Immature natural killer cell (primary cell): ENCODE measurements at regions not wholly inside any gene's neighbourhood (a gene's known extent, or its start where the extent isn't known, plus 50 kb on each side); places are given as distances from the start of the nearest gene placed in this dataset.

Experiments
- DNase-seq, 3 donors: peaks; one replicate each; pipeline ENCODE4 v3.0.0; 2022; ENCODE audit warnings: mixed read lengths in 1 of 3
- H3K27ac Mint-ChIP-seq, 6 donors: one replicate each; pipeline ENCODE4 v1.8.0; 2020; ENCODE audit warnings: mixed read lengths in 6 of 6, mild to moderate bottlenecking in 5 of 6, inconsistent platforms in 4 of 6, moderate library complexity in 3 of 6
- H3K27me3 Mint-ChIP-seq, 3 donors: one replicate each; pipeline ENCODE4 v1.8.0; 2020 to 2021; ENCODE audit warnings: low read depth in 3 of 3, mild to moderate bottlenecking in 3 of 3, mixed read lengths in 3 of 3, moderate library complexity in 3 of 3, inconsistent platforms in 1 of 3
- H3K36me3 Mint-ChIP-seq, 3 donors: one replicate each; pipeline ENCODE4 v1.8.0; 2020; ENCODE audit warnings: mixed read lengths in 3 of 3, inconsistent platforms in 2 of 3, mild to moderate bottlenecking in 2 of 3
- H3K4me1 Mint-ChIP-seq, 2 donors: one replicate each; pipeline ENCODE4 v1.8.0; 2020; ENCODE audit warnings: inconsistent platforms in 2 of 2, mild to moderate bottlenecking in 2 of 2, mixed read lengths in 2 of 2, moderate library complexity in 1 of 2
- H3K4me3 Mint-ChIP-seq, 5 donors: one replicate each; pipeline ENCODE4 v1.8.0; 2020; ENCODE audit warnings: mild to moderate bottlenecking in 5 of 5, mixed read lengths in 5 of 5, inconsistent platforms in 3 of 5, moderate library complexity in 3 of 5
- H3K9me3 Mint-ChIP-seq, 6 donors: one replicate each; pipeline ENCODE4 v1.8.0; 2020; ENCODE audit warnings: mild to moderate bottlenecking in 6 of 6, mixed read lengths in 6 of 6, inconsistent platforms in 4 of 6, moderate library complexity in 3 of 6

DNA sequence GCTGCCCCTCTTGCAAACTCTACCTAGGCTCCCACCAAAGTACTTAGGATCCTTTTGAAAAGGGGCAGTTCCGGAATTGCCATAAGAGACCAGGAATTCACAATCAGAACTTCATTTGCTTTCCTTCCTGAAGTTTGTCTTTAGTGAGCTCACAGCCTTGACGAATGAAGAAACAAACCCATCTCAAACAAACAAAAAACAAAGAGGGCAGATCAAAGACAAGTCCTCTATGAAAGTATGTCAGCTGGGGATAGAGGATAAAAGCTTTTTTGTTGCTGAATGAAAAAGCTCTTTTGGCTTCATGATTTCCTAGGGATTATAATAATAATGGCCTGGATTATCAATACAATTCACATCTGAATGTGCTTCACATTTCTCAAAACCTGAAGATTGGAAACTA lies 357.9 kb upstream of the DUSP10 start:
- H3K36me3 Mint-ChIP-seq: no peaks in the 10 kb centered on the region
- H3K27ac Mint-ChIP-seq: no peak overlapping the region
- H3K4me3 Mint-ChIP-seq: no peak overlapping the region

DNA sequence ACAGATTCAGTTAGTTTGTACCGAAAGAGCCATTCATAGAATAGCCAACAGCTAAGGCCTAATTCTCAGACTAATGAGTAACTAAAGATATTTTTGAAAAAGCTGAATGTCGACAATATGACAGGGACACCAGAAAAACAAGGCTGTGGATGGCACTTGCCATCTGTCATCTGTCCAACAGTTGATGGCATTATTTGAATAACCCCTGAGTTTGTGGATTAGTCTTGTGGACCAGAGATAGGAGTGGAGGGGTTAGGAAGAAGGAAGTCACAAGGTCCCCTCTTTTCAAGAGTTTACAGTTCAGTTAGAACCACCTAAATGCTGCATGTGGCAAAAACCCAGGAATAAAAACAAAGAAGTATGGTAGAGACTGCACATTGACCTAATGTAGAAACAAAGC lies 356.5 kb upstream of the DUSP10 start:
- no peak overlapping the region for H3K4me3 Mint-ChIP-seq
- H3K9me3 Mint-ChIP-seq: no peaks in the 10 kb centered on the region
- H3K36me3 Mint-ChIP-seq: no peaks in the 10 kb centered on the region
- H3K27me3 Mint-ChIP-seq: peaks cover 2 to 10% (median 5%) of the 10 kb centered on the region in 3 donors
- H3K27ac Mint-ChIP-seq: no peak overlapping the region
- no peaks in the 10 kb centered on the region for H3K4me1 Mint-ChIP-seq
- no peak for DNase-seq

More for the DNA sequence above, 357.9 kb upstream of the DUSP10 start:
- Mint-ChIP-seq H3K27me3 (peaks cover 2 to 10% (median 7%) of the 10 kb centered on the region in 3 donors), H3K4me1 (no peaks in the 10 kb centered on the region), H3K9me3 (no peaks in the 10 kb centered on the region)
- DNase-seq: no peak

DNA sequence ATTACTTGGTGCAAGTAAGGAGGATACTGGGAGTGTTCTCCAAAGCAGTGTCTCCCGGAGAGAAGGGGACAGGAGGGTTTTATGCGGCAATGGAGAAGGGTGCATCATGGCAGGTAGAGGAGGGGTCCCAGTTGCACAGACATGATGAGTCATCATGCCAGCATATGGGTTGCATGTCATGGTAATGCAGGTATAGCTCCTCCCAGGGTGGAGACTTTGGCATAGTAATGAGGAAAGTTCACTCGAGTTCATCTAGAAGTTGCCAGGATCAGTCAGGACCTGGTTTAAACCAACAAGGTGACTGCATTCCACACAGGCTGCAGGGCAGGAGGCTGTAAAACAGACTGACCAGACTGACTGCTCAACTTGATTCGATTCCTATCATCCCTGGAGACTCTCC lies 355.7 kb upstream of the DUSP10 start:
- H3K9me3 Mint-ChIP-seq: no peaks in the 10 kb centered on the region
- no peaks in the 10 kb centered on the region for H3K36me3 Mint-ChIP-seq

DNA sequence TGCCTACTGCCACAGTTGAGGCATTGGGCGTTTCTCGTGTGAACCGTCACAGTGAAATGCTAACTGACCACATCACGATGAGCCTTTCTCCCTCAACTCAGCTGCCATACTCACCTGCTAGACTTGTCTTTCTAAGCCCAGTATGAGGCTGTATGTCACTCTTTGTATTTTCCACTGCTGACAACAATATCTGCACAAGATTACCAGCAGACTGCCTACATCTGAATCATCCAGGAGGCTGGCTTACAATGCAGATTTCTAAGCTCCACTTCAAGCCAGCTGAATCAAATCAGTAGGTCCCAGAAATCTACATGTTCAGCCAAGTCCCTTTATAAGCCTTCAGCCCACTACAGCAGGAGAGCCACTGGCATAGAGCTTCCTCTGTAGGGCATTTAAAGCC lies 355.0 kb upstream of the DUSP10 start:
- no peaks in the 10 kb centered on the region for H3K36me3 Mint-ChIP-seq
- H3K27me3 Mint-ChIP-seq: peaks cover 2 to 8% (median 8%) of the 10 kb centered on the region in 3 donors
- DNase-seq: peak in 1 of 3 donors; percentile 10
- no peaks in the 10 kb centered on the region for H3K9me3 Mint-ChIP-seq
- no peak overlapping the region for H3K4me3 Mint-ChIP-seq
- no peaks in the 10 kb centered on the region for H3K4me1 Mint-ChIP-seq
- no peak overlapping the region for H3K27ac Mint-ChIP-seq

More for the DNA sequence above, 355.7 kb upstream of the DUSP10 start:
- Mint-ChIP-seq H3K27ac (no peak overlapping the region), H3K4me1 (no peaks in the 10 kb centered on the region), H3K27me3 (peaks cover 2 to 13% (median 5%) of the 10 kb centered on the region in 3 donors), H3K4me3 (no peak overlapping the region)
- no peak for DNase-seq

DNA sequence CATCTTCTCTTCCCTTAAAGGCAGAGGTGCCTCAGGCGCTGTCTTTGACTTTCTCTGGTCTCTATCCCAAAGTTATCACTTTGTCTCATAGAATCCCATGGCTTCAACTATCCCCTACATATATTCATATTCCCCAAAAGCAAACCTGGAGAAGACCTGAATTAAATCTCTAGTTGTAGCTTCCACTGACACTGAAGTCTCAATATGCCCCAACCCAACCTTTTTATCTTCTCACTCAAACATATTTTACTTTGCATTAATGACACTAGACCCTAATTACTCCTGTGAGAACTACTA lies 354.5 kb upstream of the DUSP10 start:
- Mint-ChIP-seq H3K27ac (no peak overlapping the region), H3K4me1 (no peaks in the 10 kb centered on the region), H3K36me3 (no peaks in the 10 kb centered on the region), H3K9me3 (no peaks in the 10 kb centered on the region), H3K4me3 (no peak overlapping the region), H3K27me3 (peaks cover 2 to 8% (median 7%) of the 10 kb centered on the region in 3 donors)
- no peak for DNase-seq

DNA sequence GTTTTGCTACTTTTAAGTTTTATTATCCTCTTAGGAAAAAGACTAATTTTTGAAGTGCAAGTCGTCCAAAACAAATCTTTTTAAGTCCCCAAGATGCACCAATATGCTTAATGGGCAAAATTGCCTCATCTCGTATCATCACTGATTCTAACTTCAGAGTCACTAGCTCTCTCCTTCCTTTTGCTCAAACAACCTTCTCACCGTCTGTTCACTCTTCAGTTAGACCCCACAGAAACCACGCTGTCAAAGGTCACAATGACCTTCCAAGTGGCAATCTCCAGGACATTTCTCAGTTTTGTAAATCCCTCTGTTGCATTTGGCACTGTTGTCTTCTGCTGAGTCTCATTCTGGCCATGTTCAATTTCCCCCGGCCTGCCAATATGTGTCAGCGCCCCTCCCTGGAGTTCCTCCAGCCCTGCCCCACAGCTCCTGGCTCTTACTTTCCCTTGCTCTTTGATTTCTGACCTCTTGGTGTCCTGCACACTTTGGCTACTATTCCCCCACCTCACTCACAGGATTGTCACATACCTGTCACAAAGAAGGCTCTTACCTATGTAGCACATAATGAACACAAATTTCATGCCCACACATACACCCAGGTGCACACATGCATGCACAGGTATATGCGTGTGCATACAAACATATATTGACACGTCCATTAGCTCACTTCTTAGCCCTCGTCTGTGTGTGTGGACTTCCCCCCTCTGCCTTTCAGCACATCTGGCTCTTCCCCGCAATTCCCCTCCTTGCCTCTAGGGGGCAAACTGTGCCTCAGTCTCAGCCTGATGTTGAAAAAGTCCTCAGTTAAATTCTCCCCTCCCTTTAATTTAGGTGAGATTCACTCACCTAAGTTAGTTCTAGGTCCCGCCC lies 354.0 kb upstream of the DUSP10 start:
- Mint-ChIP-seq H3K27ac (no peak overlapping the region), H3K4me1 (no peaks in the 10 kb centered on the region), H3K9me3 (no peaks in the 10 kb centered on the region), H3K4me3 (no peak overlapping the region), H3K27me3 (peaks cover 0 to 8% (median 7%) of the 10 kb centered on the region in 3 donors), H3K36me3 (no peaks in the 10 kb centered on the region)
- DNase-seq: peak; percentile 46 to 61 (median 59)

DNA sequence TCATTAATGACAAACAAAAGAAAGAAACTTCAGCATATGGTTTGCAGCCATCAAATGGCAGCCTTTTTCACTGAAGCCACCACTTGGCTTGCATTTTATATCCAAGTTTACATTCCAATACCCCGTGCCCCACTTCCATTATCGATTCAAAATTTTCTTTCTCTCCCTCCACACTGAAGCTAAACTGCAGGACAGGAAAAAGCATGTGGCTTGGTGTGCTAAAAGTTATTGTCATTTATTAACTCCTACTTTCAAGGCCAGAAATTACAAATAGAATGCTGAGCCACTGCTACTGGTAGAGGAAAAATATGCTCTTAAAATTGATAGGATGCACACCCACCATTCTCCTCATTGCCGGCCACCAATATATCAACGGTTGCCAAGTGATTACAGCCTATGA lies 351.6 kb upstream of the DUSP10 start:
- H3K36me3 Mint-ChIP-seq: no peaks in the 10 kb centered on the region
- H3K27ac Mint-ChIP-seq: no peak overlapping the region
- no peaks in the 10 kb centered on the region for H3K4me1 Mint-ChIP-seq
- DNase-seq: no peak
- H3K4me3 Mint-ChIP-seq: no peak overlapping the region
- H3K27me3 Mint-ChIP-seq: peaks cover 3 to 5% (median 3%) of the 10 kb centered on the region in 3 donors
- no peaks in the 10 kb centered on the region for H3K9me3 Mint-ChIP-seq

DNA sequence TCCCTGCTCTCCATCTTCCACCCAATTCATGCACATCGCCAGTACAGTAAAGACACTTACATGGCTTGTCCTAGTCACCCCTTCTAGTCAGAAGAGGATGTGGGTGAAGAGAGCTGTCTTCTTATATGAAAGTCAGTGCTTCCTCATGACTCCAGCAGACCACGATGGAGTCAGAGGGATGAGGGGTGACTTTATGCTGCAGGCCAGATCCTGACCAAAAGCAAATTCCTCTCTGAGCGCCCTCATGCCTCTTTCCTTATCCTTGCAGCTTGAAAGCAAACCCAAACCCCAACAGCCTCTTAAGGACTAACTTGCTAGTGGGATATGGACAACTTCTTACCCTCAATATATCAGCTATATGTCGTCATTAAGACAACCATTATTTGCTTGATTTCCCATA lies 348.2 kb upstream of the DUSP10 start:
- H3K4me1 Mint-ChIP-seq: no peaks in the 10 kb centered on the region
- no peak for DNase-seq
- H3K9me3 Mint-ChIP-seq: peaks cover 0 to 3% (median 0%) of the 10 kb centered on the region in 6 donors
- H3K4me3 Mint-ChIP-seq: no peak overlapping the region
- H3K36me3 Mint-ChIP-seq: peaks cover 0 to 3% (median 0%) of the 10 kb centered on the region in 3 donors
- H3K27ac Mint-ChIP-seq: no peak overlapping the region
- peaks cover 3 to 10% (median 3%) of the 10 kb centered on the region in 3 donors for H3K27me3 Mint-ChIP-seq

DNA sequence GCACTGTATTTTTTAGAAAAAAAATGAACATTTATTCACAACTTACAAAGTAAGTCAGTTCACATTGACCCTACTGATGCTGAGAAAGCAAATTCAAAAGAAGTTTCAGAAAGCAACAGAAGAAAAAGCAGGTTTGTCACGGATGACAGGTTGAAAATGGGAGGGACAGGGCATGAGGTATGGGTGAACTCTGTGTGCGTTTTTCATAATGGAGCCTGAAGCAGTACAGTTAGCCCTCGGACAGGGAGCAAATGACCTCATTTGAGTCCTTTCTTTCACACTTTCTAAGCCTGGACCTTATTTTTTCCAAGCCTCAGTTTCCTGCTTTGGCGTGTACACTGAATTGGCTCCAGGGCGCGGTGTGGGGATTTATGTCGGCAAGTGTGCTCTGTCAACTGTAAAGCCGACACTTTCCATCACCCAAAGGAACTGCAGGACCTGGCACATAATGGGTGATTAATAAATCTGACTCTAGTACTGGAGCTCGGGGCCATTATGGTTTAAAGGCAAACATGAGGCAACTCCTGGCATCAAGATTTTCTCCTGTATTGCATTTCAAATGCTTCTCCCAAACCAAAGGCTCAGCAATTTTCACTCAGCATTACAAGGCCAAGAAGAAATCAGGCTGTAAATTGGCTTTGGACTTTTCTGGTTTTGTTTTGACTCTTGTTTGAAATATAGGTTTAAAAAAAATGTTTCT lies 345.5 kb upstream of the DUSP10 start:
- H3K9me3 Mint-ChIP-seq: peaks cover 0 to 8% (median 0%) of the 10 kb centered on the region in 6 donors
- peaks cover 3 to 9% (median 4%) of the 10 kb centered on the region in 3 donors for H3K27me3 Mint-ChIP-seq
- no peak for DNase-seq
- no peak overlapping the region for H3K4me3 Mint-ChIP-seq
- H3K27ac Mint-ChIP-seq: no peak overlapping the region
- H3K4me1 Mint-ChIP-seq: no peaks in the 10 kb centered on the region
- H3K36me3 Mint-ChIP-seq: peaks cover 0 to 5% (median 0%) of the 10 kb centered on the region in 3 donors

DNA sequence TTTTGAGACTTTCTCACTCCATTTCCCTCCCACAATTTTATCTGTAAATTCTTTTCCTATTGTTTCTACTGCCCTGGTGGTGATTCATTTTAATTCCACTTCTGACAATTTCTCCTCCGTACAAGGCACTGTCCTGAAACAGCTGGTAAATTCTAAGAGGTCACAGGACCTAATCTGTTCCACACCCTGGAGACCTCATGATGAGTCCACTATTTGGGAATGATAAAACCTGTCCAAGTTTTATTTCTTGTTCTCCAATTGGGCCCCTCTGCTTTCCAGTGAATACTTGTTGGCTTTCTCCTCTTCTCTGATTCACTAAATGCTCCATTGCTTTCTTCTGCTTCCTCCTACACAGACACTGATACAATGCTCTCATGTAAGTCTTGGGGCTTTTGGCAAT lies 343.1 kb upstream of the DUSP10 start:
- Mint-ChIP-seq H3K4me1 (no peaks in the 10 kb centered on the region), H3K27ac (no peak overlapping the region), H3K9me3 (peaks cover 0 to 8% (median 0%) of the 10 kb centered on the region in 6 donors), H3K4me3 (no peak overlapping the region), H3K27me3 (peaks cover 3 to 10% (median 4%) of the 10 kb centered on the region in 3 donors), H3K36me3 (peaks cover 0 to 5% (median 0%) of the 10 kb centered on the region in 3 donors)
- no peak for DNase-seq

DNA sequence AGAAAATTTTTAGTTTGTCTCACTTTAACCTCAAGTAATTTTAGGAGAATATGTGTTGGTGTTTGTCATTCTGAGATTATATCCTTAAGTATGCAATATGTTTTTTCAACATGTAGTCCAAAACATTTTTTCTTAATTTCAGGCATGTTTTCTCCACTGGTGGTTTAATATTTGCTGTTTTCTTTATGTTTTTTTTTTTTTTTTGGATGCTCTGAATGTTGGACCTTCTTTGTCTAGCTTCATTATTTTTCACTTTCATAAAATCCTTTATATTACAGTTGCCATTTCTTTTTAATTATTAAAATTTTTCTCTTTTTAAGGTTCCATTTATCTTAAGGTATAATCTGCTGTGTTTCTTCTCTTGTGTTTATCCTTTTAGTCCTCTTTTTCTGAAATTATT lies 342.2 kb upstream of the DUSP10 start:
- H3K4me1 Mint-ChIP-seq: no peaks in the 10 kb centered on the region
- H3K36me3 Mint-ChIP-seq: peaks cover 0 to 5% (median 0%) of the 10 kb centered on the region in 3 donors
- no peak overlapping the region for H3K27ac Mint-ChIP-seq
- no peak for DNase-seq
- H3K27me3 Mint-ChIP-seq: peaks cover 3 to 10% (median 7%) of the 10 kb centered on the region in 3 donors
- peaks cover 0 to 8% (median 0%) of the 10 kb centered on the region in 6 donors for H3K9me3 Mint-ChIP-seq
- H3K4me3 Mint-ChIP-seq: no peak overlapping the region

DNA sequence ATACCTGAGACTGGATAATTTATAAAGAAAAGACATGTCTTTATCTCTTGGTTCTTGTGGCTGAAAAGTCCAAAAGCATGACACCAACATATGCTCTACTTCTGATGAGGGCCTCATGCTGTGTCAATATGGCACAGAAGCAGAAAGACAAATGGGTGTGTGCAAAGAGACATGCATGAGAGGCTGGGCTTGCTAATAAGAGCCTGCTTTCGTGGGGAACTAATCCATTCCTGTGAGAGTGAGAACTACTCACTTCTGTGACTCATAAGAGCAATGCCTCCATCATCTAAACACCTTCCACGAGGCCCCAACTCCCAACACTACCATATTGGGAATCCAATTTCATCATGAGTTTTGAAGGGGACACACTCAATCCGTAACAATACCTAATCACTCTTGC lies 340.0 kb upstream of the DUSP10 start:
- Mint-ChIP-seq H3K4me3 (no peak overlapping the region), H3K9me3 (peaks cover 0 to 8% (median 0%) of the 10 kb centered on the region in 6 donors), H3K4me1 (no peaks in the 10 kb centered on the region), H3K36me3 (peaks cover 0 to 5% (median 0%) of the 10 kb centered on the region in 3 donors), H3K27ac (no peak overlapping the region), H3K27me3 (peaks cover 0 to 10% (median 9%) of the 10 kb centered on the region in 3 donors)
- no peak for DNase-seq

DNA sequence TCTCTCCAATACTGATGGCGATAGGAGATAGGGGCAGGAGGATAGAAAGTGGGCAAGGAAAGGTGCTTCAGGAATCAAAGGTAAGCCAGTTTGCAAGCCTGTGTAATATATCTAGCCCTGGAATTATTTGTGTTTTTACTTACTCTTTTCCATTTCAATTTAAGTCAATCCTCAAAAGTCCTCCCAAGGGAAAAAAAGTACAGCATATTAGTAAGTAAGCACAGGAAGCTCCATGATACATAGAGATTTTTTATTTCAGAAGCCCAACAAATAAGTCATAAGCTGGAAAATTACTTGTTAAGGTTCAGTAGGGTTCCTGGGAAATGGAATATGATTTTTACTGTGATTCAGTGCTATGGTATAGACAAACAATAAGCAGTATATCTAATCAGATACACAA lies 337.7 kb upstream of the DUSP10 start:
- Mint-ChIP-seq H3K9me3 (no peaks in the 10 kb centered on the region), H3K4me3 (no peak overlapping the region), H3K27ac (no peak overlapping the region), H3K27me3 (peaks cover 0 to 7% (median 5%) of the 10 kb centered on the region in 3 donors), H3K4me1 (no peaks in the 10 kb centered on the region), H3K36me3 (no peaks in the 10 kb centered on the region)
- no peak for DNase-seq

DNA sequence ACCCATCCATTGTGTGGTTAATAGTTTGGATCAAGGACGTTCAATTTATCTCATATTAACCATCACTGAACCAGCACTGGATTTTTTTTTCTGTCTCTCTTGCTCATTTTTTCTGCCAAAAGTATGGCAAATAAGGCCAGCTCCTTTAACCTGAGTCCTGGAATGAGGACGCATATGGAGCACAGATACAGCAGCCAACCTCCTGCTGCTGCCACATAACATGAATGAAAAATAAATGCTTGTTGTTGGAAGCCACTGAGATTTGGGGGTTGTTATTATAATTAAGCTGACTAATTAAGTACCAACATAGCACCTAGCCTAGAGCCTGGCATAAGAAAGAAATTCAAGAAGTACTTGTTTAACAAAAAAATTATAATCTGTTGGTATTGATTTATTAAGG lies 335.3 kb upstream of the DUSP10 start:
- Mint-ChIP-seq H3K27me3 (peaks cover 0 to 7% (median 1%) of the 10 kb centered on the region in 3 donors), H3K4me1 (no peaks in the 10 kb centered on the region), H3K36me3 (no peaks in the 10 kb centered on the region), H3K4me3 (no peak overlapping the region), H3K27ac (no peak overlapping the region), H3K9me3 (no peaks in the 10 kb centered on the region)
- no peak for DNase-seq
